Mucosa of descending colon (tissue), 3 donors: ENCODE measurements at regions not wholly inside any gene's neighbourhood (a gene's known extent, or its start where the extent isn't known, plus 50 kb on each side); places are given as distances from the start of the nearest gene placed in this dataset.

Source experiments
- ATAC-seq: fragments of 200-7000 bp; cut with Tn5 transposase; one replicate; pipeline ENCODE4 v1.9.1; 2020; ENCODE audit warnings: mild to moderate bottlenecking, moderate library complexity
- DNase-seq, 3 donors: peaks; one replicate each; pipeline ENCODE4 v3.0.0-alpha.2; 2020
- H3K36me3 ChIP-seq: fragments of 200-600 bp; one replicate; pipeline ENCODE4 v1.8.0; 2021; ENCODE audit warnings: low read depth, mild to moderate bottlenecking
- H3K4me1 ChIP-seq: fragments of 200-600 bp; one replicate; pipeline ENCODE4 v1.8.0; 2021; ENCODE audit warnings: low read depth, mild to moderate bottlenecking
- H3K4me3 ChIP-seq: fragments of 200-600 bp; one replicate; pipeline ENCODE4 v1.8.0; 2021; ENCODE audit warnings: mild to moderate bottlenecking
- H3K9me3 ChIP-seq: fragments of 200-600 bp; one replicate; pipeline ENCODE4 v1.8.0; 2021; ENCODE audit warnings: mild to moderate bottlenecking
- CTCF ChIP-seq: fragments of 200-600 bp; IDR thresholded peaks from one replicate; pipeline ENCODE4 v1.8.0; 2022; ENCODE audit warnings: antibody characterized with exemption, mild to moderate bottlenecking
- intact Hi-C, 2 donors: fragments of 100-400 bp; cut with DNase I in 1 of 2; cut with micrococcal nuclease in 1 of 2; formaldehyde crosslinking; loops; one replicate each; pipeline versions ENCODE4 v1.11.0 to v1.11.1; 2022; cut with DNase I, micrococcal nuclease
- donor health status: DM: no; HTN: no; CAD: no; lungs with moderate emphysema.
- donor health status: DM: no; HTN: no; CAD: no.
- donor health status: DM: no; HTN: yes; CAD: no.

GRCh38 chr3:72601983-72602750, 246.1 kb downstream of the SHQ1 start:
- no peaks in the 10 kb centered on the region for H3K9me3 ChIP-seq
- DNase-seq = no peak
- intact Hi-C loops = no loop called here
- H3K4me1 ChIP-seq = no peaks in the 10 kb centered on the region
- no peaks in the 10 kb centered on the region for H3K36me3 ChIP-seq
- ATAC-seq = no peak
- no peak overlapping the region for H3K4me3 ChIP-seq
- no peak for TF ChIP-seq CTCF

DNA sequence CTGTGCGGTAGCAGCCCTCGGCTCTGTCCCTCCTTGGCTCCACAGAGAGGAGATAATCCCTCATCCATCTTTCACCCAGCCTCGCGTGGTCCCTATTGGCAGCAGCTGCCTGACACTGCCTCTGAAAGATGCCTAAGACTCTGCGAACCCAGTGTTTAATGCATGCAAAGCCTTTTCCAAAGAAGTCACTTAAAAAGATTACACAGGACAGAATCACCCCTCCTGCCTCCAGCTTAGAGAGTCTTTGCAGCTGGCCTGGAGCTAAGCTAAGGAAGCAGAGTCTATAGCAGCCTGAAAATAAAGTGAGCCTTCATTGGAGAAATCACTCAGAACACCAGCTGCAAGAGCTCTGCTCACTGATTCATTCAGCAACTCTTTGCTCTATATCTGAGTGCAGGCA, 247.2 kb downstream of the SHQ1 start:
- intact Hi-C loops = no loop called here
- peak in 1 of 3 donors; percentile 15 for DNase-seq
- no peak for TF ChIP-seq CTCF

GRCh38 chr3:72597756-72598195, 250.5 kb downstream of the SHQ1 start:
- no peak for DNase-seq
- no peaks in the 10 kb centered on the region for H3K36me3 ChIP-seq
- H3K9me3 ChIP-seq = no peaks in the 10 kb centered on the region
- intact Hi-C loops = no loop called here
- H3K4me3 ChIP-seq = no peak overlapping the region
- no peak for ATAC-seq
- no peak for TF ChIP-seq CTCF
- H3K4me1 ChIP-seq = no peaks in the 10 kb centered on the region

More for the DNA sequence above, 247.2 kb downstream of the SHQ1 start:
- Histone ChIP-seq H3K4me1 (no peaks in the 10 kb centered on the region), H3K4me3 (no peak overlapping the region), H3K9me3 (no peaks in the 10 kb centered on the region), H3K36me3 (no peaks in the 10 kb centered on the region)
- ATAC-seq = peak; percentile 16

DNA sequence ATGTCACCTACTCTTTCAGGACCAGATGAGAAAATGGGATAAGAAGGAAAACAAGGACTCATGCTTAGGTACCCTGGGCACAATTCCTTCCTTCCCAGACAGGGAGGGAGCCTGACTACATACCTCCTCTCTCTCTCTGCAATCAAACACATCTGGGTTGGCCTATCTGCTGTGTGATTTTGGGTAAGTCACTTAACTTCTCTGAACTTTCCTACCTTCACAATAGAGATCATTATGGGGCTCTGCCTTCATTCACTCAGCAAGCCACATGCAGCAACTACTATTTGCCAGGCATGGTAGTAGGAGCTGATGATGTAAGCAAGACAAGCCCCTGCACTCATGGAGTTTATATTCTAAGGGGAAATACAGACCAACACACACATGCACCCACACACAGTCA, 251.2 kb downstream of the SHQ1 start:
- TF ChIP-seq CTCF = no peak
- Histone ChIP-seq H3K4me3 (no peak overlapping the region), H3K4me1 (no peaks in the 10 kb centered on the region), H3K9me3 (no peaks in the 10 kb centered on the region), H3K36me3 (no peaks in the 10 kb centered on the region)
- no peak for ATAC-seq
- intact Hi-C loops = no loop called here
- no peak for DNase-seq

- no peak for DNase-seq
- TF ChIP-seq CTCF = no peak
- ATAC-seq = no peak
- intact Hi-C loops = no loop called here
- no peak overlapping the region for H3K4me3 ChIP-seq
- H3K4me1 ChIP-seq = no peaks in the 10 kb centered on the region
- no peaks in the 10 kb centered on the region for H3K9me3 ChIP-seq
- no peaks in the 10 kb centered on the region for H3K36me3 ChIP-seq
Measured at GRCh38 chr3:72595927-72596610, 252.2 kb downstream of the SHQ1 start.
